ENCODE measurements at regions not wholly inside any gene's neighbourhood (a gene's known extent, or its start where the extent isn't known, plus 50 kb on each side); places are given as distances from the start of the nearest gene placed in this dataset.

DNA sequence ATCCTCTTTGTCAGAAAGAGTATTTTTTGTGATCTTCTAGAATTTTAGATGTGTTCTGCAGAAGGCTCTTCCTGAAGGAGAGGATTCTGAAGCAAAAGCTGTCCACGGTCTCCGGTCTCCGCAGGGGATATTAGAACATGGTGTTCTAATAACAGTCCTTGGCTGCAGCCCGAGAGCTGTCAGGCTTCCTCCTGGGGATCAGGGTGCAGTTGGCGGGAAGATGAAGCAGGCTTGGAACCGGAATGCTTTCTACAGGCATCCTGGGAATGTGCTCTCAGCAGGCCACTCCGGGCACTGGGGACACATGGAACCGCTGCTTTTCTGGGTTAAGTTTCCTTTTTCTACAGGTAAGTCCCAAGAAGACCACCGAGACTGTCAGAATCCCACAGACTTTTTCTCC, 118.6 kb upstream of the PARD3 start:
- DNase-seq (ENCODE audit: low spot score) (no peak), ATAC-seq (ENCODE audit: insufficient number of reproducible peaks, low FRiP score, low read depth) (no peak)
- Histone ChIP-seq H3K4me3 (peak overlapping the region; percentile 43), H3K9me3 (no peaks in the 10 kb centered on the region), H3K4me1 (ENCODE audit: control insufficient read depth in 1 of 2, low read depth in 2 of 2) (peaks cover 3 to 13% of the 10 kb centered on the region in 2 donors), H3K36me3 (no peaks in the 10 kb centered on the region), H3K27ac (no peak overlapping the region), H3K27me3 (replicated peaks; ENCODE audit: insufficient read depth) (no peaks in the 10 kb centered on the region)
- TF ChIP-seq, protein P1, sequence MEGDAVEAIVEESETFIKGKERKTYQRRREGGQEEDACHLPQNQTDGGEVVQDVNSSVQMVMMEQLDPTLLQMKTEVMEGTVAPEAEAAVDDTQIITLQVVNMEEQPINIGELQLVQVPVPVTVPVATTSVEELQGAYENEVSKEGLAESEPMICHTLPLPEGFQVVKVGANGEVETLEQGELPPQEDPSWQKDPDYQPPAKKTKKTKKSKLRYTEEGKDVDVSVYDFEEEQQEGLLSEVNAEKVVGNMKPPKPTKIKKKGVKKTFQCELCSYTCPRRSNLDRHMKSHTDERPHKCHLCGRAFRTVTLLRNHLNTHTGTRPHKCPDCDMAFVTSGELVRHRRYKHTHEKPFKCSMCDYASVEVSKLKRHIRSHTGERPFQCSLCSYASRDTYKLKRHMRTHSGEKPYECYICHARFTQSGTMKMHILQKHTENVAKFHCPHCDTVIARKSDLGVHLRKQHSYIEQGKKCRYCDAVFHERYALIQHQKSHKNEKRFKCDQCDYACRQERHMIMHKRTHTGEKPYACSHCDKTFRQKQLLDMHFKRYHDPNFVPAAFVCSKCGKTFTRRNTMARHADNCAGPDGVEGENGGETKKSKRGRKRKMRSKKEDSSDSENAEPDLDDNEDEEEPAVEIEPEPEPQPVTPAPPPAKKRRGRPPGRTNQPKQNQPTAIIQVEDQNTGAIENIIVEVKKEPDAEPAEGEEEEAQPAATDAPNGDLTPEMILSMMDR (IDR thresholded peaks at IDR 0.05): no peak

DNA sequence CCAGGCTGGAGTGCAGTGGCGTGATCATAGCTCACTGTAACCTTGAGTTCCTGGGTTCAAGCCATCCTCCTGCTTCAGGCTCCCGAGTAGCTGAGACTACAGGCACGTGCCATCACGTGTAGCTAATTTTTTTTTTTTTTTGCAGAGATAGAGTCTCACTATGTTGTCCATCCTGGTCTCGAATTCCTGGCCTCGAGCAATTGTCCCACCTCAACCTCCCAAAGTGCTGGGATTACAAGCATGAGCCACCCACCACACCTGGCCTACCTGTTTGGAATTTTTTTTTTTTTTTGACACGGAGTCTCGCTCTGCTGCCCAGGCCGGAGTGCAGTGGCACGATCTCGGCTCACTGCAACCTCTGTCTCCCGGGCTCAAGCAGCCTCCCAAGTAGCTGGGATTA, 117.1 kb upstream of the PARD3 start:
- Histone ChIP-seq H3K9me3 (no peaks in the 10 kb centered on the region), H3K36me3 (no peaks in the 10 kb centered on the region), H3K4me1 (ENCODE audit: control insufficient read depth in 1 of 2, low read depth in 2 of 2) (peaks cover 3 to 13% of the 10 kb centered on the region in 2 donors), H3K4me3 (no peak overlapping the region), H3K27ac (no peak overlapping the region), H3K27me3 (replicated peaks; ENCODE audit: insufficient read depth) (no peaks in the 10 kb centered on the region)
- TF ChIP-seq, protein P1 (IDR thresholded peaks at IDR 0.05): no peak
- DNase-seq (ENCODE audit: low spot score) (no peak), ATAC-seq (ENCODE audit: insufficient number of reproducible peaks, low FRiP score, low read depth) (no peak)

DNA sequence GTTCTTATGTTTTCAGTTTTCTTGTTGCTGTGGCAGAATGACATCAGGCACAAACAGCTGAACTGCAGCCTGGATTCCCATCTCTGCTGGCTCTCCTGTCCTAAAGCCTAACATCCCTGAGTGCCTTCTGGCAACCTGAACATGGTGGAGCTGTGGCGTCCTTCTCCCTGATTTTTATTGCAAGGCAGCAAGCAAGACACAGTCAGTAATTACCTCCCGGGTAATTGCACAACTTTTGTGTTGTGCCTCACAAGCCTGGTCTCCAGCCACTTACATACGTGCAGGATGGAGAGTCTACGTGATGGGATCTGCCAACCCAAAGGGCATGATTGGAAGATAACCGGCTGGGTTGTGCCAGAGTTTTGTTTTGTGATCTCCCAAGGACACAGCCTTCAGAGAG, 116.1 kb upstream of the PARD3 start:
- ATAC-seq (ENCODE audit: insufficient number of reproducible peaks, low FRiP score, low read depth) (no peak), DNase-seq (ENCODE audit: low spot score) (no peak)
- no peaks in the 10 kb centered on the region for H3K36me3 ChIP-seq
- H3K27me3 ChIP-seq (replicated peaks; ENCODE audit: insufficient read depth): no peaks in the 10 kb centered on the region
- no peak overlapping the region for H3K27ac ChIP-seq
- H3K4me3 ChIP-seq: no peak overlapping the region
- H3K9me3 ChIP-seq: no peaks in the 10 kb centered on the region
- H3K4me1 ChIP-seq (ENCODE audit: control insufficient read depth in 1 of 2, low read depth in 2 of 2): peaks cover 3 to 13% of the 10 kb centered on the region in 2 donors
- TF ChIP-seq, protein P1 (IDR thresholded peaks at IDR 0.05): no peak

DNA sequence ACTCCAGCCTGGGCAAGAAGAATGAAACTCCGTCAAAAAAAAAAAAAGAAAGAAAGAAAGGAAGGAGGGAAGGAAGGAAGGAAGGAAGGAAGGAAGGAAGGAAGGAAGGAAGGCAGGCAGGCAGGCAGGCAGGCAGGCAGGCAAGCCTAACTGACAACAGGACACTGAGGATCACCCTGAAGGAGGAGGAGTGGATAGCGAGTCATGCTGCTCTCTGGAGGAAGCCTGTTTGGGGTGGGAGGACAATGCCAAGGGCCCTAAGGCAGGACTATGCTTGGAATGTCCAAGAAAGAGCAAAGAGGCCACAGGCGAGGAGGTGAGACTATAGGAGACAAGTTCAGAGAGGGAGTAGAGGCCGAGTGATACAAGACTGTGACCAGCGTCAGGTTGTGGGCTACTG, 107.0 kb upstream of the PARD3 start:
- H3K27me3 ChIP-seq (replicated peaks; ENCODE audit: insufficient read depth): no peaks in the 10 kb centered on the region
- no peak overlapping the region for H3K27ac ChIP-seq
- ATAC-seq (ENCODE audit: insufficient number of reproducible peaks, low FRiP score, low read depth) (no peak), DNase-seq (ENCODE audit: low spot score) (no peak)
- no peak overlapping the region for H3K4me3 ChIP-seq
- H3K36me3 ChIP-seq: no peaks in the 10 kb centered on the region
- H3K4me1 ChIP-seq (ENCODE audit: control insufficient read depth in 1 of 2, low read depth in 2 of 2): no peaks in the 10 kb centered on the region
- TF ChIP-seq, protein P1 (IDR thresholded peaks at IDR 0.05): no peak
- H3K9me3 ChIP-seq: peaks cover 18% of the 10 kb centered on the region

DNA sequence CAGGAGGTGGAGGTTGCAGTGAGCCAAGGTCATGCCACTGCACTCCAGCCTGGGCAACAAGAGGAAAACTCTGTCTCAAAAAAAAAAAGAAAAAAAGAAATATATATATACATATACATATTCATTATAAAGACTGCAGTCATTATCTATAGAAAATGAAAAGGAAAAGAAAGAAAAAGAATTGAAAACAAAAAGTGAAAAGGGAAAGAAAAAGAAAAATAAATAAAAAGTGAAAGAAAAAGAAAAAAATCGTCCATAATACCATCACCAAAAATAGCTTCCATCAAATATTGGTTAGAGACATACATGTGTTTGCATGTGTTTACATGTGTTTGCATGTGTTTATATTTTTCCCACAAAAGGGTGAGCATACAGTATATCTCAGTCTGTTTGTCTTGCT, 105.5 kb upstream of the PARD3 start:
- Histone ChIP-seq H3K4me1 (ENCODE audit: control insufficient read depth in 1 of 2, low read depth in 2 of 2) (no peaks in the 10 kb centered on the region), H3K27ac (no peak overlapping the region), H3K27me3 (replicated peaks; ENCODE audit: insufficient read depth) (no peaks in the 10 kb centered on the region), H3K9me3 (peaks cover 18% of the 10 kb centered on the region), H3K36me3 (no peaks in the 10 kb centered on the region), H3K4me3 (no peak overlapping the region)
- TF ChIP-seq, protein P1 (IDR thresholded peaks at IDR 0.05): no peak
- DNase-seq (ENCODE audit: low spot score) (no peak), ATAC-seq (ENCODE audit: insufficient number of reproducible peaks, low FRiP score, low read depth) (no peak)
